Peyer's patch (tissue), 4 donors: ENCODE measurements at regions not wholly inside any gene's neighbourhood (a gene's known extent, or its start where the extent isn't known, plus 50 kb on each side); places are given as distances from the start of the nearest gene placed in this dataset.

ENCODE experiments used
- POLR2A ChIP-seq, 2 donors: fragments of 450-650 bp; IDR thresholded peaks; one replicate each; pipeline ENCODE4 v1.5.1; 2017; ENCODE audit warnings: antibody characterized with exemption in 2 of 2, mild to moderate bottlenecking in 2 of 2, moderate library complexity in 2 of 2
- TF ChIP-seq, protein P1 (sequence below), 6 experiments: fragments of 450-650 bp in 4 of 6; fragments of 200-600 bp in 2 of 6; sonication (generic) in 1 of 6; IDR thresholded peaks; one replicate each; pipeline ENCODE4 v1.5.1; 2017 to 2019; ENCODE audit warnings: antibody characterized with exemption in 6 of 6, mild to moderate bottlenecking in 3 of 6, moderate library complexity in 1 of 6

DNA sequence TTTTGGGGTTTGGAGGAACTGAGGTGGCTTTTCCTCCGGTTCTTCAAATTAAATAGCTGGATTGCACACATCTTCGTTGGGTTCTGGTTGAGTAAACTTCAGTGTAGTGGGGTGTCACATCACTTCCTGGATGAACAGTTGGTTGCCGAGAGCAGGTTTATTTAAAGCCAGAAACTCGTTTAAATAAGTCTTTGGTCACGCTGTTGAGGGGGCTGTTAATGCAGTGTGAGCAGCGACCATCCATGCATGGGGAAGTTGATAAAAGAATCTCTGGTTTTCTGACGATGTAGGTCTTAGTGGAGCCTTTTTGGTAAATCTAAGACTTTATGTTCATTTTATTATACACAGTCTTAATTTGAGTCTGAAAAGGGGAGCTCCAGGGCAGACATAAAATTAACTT lies 351.2 kb upstream of the ARGLU1 start:
- no peak for TF ChIP-seq POLR2A (IDR thresholded peaks at IDR 0.05)
- TF ChIP-seq, protein P1, sequence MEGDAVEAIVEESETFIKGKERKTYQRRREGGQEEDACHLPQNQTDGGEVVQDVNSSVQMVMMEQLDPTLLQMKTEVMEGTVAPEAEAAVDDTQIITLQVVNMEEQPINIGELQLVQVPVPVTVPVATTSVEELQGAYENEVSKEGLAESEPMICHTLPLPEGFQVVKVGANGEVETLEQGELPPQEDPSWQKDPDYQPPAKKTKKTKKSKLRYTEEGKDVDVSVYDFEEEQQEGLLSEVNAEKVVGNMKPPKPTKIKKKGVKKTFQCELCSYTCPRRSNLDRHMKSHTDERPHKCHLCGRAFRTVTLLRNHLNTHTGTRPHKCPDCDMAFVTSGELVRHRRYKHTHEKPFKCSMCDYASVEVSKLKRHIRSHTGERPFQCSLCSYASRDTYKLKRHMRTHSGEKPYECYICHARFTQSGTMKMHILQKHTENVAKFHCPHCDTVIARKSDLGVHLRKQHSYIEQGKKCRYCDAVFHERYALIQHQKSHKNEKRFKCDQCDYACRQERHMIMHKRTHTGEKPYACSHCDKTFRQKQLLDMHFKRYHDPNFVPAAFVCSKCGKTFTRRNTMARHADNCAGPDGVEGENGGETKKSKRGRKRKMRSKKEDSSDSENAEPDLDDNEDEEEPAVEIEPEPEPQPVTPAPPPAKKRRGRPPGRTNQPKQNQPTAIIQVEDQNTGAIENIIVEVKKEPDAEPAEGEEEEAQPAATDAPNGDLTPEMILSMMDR (IDR thresholded peaks at IDR 0.05) = no peak
